Fibroblast of lung (primary cell): ENCODE measurements at regions not wholly inside any gene's neighbourhood (a gene's known extent, or its start where the extent isn't known, plus 50 kb on each side); places are given as distances from the start of the nearest gene placed in this dataset.
"Not testable (repeated sequence)": the region's sequence is repeated elsewhere in the genome, so short reads cannot be mapped to it uniquely, and the experiment has no call there.

Source experiments
- EZH2 ChIP-seq: IDR thresholded peaks from 2 replicates; pipeline ENCODE4 v1.5.1; 2012; ENCODE audit warnings: low read length, control low read depth, mild to moderate bottlenecking; ENCODE audit errors: missing control alignments
- TF ChIP-seq, protein P1 (sequence below), 2 donors: IDR thresholded peaks in 1 of 2; conservative IDR thresholded peaks in 1 of 2; 1 replicate in 1 of 2; 2 replicates in 1 of 2; pipeline ENCODE4 v1.5.1; 2011 to 2012; ENCODE audit warnings: low read length in 2 of 2, control low read depth in 1 of 2, inconsistent platforms in 1 of 2, low read depth in 1 of 2, mild to moderate bottlenecking in 1 of 2

DNA sequence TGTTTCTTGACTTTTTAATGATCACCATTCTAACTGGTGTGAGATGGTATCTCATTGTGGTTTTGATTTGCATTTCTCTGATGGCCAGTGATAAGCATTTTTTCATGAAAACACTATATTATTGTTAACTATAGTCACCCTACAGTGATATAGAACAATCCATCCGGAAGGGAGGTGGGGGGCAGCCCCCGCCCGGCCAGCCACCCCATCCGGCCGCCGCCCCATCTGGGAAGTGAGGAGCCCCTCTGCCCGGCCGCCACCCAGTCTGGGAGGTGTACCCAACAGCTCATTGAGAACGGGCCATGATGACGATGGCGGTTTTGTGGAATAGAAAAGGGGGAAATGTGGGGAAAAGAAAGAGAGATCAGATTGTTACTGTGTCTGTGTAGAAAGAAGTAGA is 106.8 kb downstream of the ZNF648 start:
- TF ChIP-seq, protein P1, sequence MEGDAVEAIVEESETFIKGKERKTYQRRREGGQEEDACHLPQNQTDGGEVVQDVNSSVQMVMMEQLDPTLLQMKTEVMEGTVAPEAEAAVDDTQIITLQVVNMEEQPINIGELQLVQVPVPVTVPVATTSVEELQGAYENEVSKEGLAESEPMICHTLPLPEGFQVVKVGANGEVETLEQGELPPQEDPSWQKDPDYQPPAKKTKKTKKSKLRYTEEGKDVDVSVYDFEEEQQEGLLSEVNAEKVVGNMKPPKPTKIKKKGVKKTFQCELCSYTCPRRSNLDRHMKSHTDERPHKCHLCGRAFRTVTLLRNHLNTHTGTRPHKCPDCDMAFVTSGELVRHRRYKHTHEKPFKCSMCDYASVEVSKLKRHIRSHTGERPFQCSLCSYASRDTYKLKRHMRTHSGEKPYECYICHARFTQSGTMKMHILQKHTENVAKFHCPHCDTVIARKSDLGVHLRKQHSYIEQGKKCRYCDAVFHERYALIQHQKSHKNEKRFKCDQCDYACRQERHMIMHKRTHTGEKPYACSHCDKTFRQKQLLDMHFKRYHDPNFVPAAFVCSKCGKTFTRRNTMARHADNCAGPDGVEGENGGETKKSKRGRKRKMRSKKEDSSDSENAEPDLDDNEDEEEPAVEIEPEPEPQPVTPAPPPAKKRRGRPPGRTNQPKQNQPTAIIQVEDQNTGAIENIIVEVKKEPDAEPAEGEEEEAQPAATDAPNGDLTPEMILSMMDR (conservative IDR thresholded peaks at IDR 0.05 in 1 of 2, IDR thresholded peaks at IDR 0.05 in 1 of 2; ENCODE audit: low read depth in 1 of 2, low read length in 2 of 2) = not testable (repeated sequence)
- not testable (repeated sequence) for TF ChIP-seq EZH2
